HG03045 (cell line): ENCODE measurements at regions not wholly inside any gene's neighbourhood (a gene's known extent, or its start where the extent isn't known, plus 50 kb on each side); places are given as distances from the start of the nearest gene placed in this dataset.
"Not testable (repeated sequence)": the region's sequence is repeated elsewhere in the genome, so short reads cannot be mapped to it uniquely, and the experiment has no call there.

Experiments
- ATAC-seq: cut with Tn5 transposase; IDR thresholded peaks from one replicate; pipeline ENCODE4 v1.9.1; 2021; ENCODE audit warnings: mild to moderate bottlenecking, moderate library complexity; ENCODE audit not compliant: unreplicated experiment

DNA sequence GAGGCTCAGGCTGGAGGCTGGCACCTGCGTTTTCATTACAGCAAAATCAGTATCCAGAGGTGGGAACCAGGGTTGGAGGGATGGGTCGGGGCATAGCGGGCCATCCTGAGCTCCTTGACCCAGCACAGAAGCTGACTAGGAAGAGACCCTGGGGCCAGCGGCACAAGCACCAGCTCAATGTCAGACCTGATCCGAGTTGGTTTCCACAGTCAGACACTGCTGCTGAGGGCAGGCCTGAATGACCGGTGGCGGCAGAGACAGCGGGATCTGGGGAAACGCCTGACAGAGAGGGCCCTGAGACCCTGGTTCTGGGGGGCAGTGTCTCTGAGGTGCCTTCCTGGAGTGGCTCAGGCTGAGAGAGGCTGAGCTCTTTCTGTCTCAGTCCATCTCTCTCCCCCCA lies 162.0 kb upstream of the C1orf174 start:
- no peak for ATAC-seq

DNA sequence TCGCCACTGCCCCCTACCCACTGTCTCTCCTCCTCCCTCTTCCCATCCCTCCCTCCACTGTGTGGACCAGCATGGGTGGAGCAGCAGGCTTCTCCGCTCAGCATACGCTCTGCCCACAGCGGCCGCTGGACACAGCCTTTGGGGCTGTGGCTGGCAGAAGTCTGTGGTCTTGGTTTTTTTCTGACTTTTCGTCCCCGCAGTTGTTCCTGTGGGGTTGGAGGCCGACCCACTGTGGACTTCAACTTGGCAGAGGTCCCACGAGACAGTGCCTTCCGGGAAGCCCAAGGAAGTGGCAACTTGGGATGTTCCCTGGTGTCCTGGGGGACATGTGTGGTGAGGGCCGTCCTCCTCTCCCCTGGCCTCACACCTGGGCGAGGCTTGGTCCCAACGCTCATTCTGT lies 162.5 kb upstream of the C1orf174 start:
- no peak for ATAC-seq

DNA sequence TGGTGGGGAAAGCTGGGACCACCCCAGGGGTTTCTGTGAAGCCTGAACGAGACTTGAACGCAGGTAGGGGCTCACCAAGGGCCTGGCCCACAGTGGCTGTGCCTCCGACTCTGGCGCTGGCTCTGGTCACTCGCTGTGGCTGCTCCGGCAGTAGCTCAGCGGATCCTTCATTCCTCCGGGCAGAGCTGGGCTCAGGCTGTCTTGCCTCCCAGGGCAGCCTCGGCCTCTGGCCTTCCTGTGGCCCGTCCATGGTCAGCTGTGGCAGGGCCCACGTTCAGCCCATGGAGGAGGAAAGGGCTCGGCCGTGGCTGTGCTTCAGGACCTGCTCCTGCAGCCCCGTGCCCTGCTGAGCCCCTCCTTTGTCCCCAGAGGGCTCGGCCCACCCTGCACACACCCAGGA lies 162.9 kb upstream of the C1orf174 start:
- no peak for ATAC-seq

GRCh38 chr1:4063516-4063915 lies 163.4 kb upstream of the C1orf174 start:
- no peak for ATAC-seq

- no peak for ATAC-seq
These were observed 164.2 kb upstream of the C1orf174 start for GRCh38 chr1:4064150-4064889.

- no peak for ATAC-seq
These were observed 167.0 kb upstream of the C1orf174 start for GRCh38 chr1:4066860-4067599.

DNA sequence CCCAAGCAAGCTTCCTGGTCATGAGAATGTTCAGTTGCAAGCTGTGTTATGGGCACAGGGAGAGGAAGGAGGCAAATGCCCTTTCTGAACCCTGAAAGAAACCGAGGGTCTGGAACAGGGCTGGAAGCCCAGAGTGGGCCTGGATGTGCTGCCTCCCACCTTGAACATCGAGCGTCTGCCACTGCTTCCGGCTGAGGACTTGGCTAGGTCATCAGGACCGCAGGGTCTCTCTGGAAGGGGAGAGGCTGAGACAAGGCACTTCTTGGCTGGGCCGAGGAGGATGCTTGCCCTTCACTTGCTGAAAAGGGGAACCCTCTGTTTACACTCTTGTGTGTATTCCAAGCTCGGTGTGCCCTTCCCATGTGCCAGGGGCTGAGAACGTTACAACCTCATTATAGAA lies 168.0 kb upstream of the C1orf174 start:
- no peak for ATAC-seq

GRCh38 chr1:4071653-4072052 lies 171.6 kb upstream of the C1orf174 start:
- no peak for ATAC-seq

DNA sequence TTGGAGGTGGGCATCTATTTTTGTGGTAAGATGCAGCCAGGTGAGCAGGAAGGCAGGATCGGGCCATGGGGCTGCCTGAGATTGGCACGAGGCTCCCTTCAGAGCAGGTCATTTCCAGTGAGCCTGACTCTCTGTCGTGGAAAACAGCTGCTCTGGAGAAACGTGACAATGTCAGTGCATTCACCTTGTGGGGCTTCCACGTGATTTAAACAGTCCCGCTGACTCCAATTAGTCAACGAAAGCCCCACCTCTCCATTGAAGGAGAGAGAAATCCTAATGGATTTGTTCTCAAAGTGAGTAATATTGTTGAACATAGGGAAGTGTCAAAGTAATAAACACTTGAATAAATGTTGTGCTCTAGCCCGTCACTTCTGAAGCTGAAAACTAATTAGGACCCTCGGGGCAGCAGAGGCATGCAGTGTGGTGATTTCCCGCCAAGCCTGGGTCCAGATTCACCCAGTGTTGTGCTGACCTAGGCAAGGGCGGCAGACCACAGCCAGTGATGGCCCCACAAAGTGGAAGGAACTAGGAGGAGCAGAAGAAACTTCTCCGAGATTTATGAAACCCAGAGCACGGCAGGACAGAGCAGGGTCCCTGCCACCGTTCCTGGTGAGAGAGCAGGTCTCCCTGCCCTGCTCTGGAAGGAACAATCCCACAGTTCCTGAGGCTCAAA lies 172.5 kb upstream of the C1orf174 start:
- no peak for ATAC-seq

DNA sequence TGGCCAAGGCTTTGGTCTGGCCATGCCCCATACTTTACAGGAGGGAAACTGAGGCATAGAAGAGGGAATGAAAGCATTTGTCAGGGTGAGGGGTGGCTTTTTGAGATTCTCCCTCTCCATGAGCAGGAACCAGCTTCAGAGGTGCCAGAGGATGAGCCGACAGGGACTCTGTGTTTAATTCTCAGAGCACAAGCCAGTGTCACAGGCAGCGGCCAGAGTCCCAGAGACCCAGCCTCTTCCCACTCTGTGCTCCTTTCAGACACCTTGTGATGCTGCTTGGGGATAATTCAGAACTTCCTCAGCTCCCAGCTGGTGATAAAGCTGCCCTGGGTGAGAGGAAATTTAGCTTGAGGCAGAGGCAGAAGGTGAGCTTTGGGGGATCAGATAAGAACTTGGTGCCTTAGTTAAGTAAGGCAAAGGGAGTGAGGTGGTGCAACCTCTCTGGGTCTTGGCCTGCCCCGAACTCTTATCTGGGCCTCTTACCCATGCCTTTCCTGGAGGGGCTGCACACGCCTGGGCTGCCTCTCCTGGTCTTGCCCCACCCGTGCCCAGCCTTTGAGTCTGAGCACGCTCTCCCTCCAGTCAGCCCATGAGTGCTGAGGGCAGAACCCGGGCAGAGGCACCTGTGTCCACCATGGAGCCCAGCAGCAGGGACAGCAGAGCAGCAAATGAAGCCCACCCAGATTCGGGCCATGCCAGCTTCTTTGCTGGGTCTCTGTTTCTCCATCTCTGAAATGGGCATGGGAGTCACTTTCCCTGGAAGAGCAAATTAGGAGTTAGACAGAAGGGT lies 175.6 kb upstream of the C1orf174 start:
- ATAC-seq = no peak

GRCh38 chr1:4076346-4076745 lies 176.3 kb upstream of the C1orf174 start:
- ATAC-seq = no peak

GRCh38 chr1:4078091-4078962 lies 178.3 kb upstream of the C1orf174 start:
- ATAC-seq = not testable (repeated sequence)

- ATAC-seq = no peak
These were observed 179.7 kb upstream of the C1orf174 start for GRCh38 chr1:4079815-4080214.

GRCh38 chr1:4081806-4082711 lies 182.0 kb upstream of the C1orf174 start:
- ATAC-seq = no peak

- no peak for ATAC-seq
These were observed 183.4 kb upstream of the C1orf174 start for GRCh38 chr1:4083231-4084047.

DNA sequence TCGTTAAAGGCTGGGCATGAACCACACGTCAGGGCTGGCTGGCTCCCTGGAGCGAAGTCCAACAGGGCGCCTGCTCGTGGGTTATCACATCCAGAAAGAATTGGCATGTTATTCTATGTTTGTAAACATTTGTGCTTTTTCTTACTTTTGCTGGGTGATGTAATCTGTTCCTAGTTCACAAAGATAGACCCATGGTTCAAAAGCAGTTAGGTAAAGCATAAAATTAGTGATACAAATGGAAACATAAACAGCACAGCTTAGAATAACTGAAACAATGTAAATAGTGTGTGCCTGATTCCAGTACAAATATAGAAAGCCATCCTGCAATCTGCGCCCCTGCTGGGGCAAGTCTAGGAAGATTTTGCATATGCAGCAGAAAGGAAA lies 184.0 kb upstream of the C1orf174 start:
- ATAC-seq = no peak

DNA sequence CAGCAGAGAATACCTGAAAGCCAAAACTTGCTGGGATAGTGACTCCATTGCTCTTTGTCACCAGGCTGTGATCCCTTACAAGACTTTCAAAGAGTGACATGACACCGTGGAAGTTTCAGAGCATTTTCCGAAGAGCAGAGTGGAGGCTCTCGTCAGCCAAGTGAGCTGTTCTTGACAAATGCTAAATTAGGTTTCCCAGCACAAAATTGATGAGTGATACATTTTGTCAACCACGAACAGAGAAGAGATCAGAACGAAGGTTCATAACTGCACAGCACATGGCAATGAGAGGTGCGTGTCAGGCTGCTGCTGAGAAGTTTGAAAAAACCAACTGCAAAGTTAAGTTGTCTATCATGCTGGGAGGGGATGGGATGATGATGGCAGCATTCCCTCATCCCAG lies 184.4 kb upstream of the C1orf174 start:
- ATAC-seq = no peak

GRCh38 chr1:4084896-4085295 lies 184.8 kb upstream of the C1orf174 start:
- ATAC-seq = no peak
